Effector memory CD4-positive, alpha-beta T cell (primary cell): ENCODE measurements at regions not wholly inside any gene's neighbourhood (a gene's known extent, or its start where the extent isn't known, plus 50 kb on each side); places are given as distances from the start of the nearest gene placed in this dataset.

ENCODE experiments used
- DNase-seq, 3 donors: peaks; one replicate each; pipeline ENCODE4 v3.0.0-alpha.2; 2020
- H3K27ac ChIP-seq: 2 replicates; pipeline ENCODE4 v1.7.0; 2013; ENCODE audit warnings: mild to moderate bottlenecking, low read length, moderate library complexity; ENCODE audit not compliant: insufficient read depth, poor library complexity, severe bottlenecking
- H3K27me3 ChIP-seq: replicated peaks from 2 replicates; pipeline ENCODE4 v1.7.0; 2013; ENCODE audit warnings: mild to moderate bottlenecking, low read length; ENCODE audit not compliant: insufficient read depth, control insufficient read depth, poor library complexity, severe bottlenecking
- H3K36me3 ChIP-seq: 2 replicates; pipeline ENCODE4 v1.7.0; 2013; ENCODE audit warnings: mild to moderate bottlenecking, low read length, moderate library complexity; ENCODE audit not compliant: control insufficient read depth, insufficient read depth
- H3K4me1 ChIP-seq: 2 replicates; pipeline ENCODE4 v1.7.0; 2013; ENCODE audit warnings: low read length, mild to moderate bottlenecking; ENCODE audit not compliant: control insufficient read depth, insufficient read depth, poor library complexity, severe bottlenecking
- H3K4me3 ChIP-seq: 2 replicates; pipeline ENCODE4 v1.7.0; 2013; ENCODE audit warnings: low read length, low read depth, mild to moderate bottlenecking; ENCODE audit not compliant: insufficient read depth, poor library complexity, severe bottlenecking
- H3K9me3 ChIP-seq: 2 replicates; pipeline ENCODE4 v1.7.0; 2013; ENCODE audit warnings: mild to moderate bottlenecking, low read length, moderate library complexity; ENCODE audit not compliant: control insufficient read depth

DNA sequence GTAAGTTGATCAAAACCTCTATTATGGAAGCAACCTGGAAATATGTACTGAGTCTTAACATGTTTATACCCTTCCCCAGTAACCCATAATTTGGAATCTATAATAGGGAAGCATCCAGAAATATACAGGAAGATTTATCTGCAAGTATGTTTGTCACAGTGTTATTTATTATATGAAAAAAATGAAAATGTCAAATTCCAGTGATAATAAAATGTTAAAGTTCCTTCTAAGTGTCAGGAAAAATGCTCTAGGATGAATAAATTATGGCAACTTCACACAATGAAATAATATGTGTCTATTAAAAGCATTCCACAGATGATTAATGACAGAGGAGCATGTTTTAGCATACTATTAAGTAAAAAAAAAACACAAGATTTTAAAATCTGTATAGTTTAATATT is 202.3 kb upstream of the PRNP start:
- H3K27me3 ChIP-seq: no peaks in the 10 kb centered on the region
- no peaks in the 10 kb centered on the region for H3K36me3 ChIP-seq
- no peak overlapping the region for H3K27ac ChIP-seq
- DNase-seq: no peak
- H3K4me1 ChIP-seq: no peaks in the 10 kb centered on the region
- no peaks in the 10 kb centered on the region for H3K9me3 ChIP-seq
- no peak overlapping the region for H3K4me3 ChIP-seq

DNA sequence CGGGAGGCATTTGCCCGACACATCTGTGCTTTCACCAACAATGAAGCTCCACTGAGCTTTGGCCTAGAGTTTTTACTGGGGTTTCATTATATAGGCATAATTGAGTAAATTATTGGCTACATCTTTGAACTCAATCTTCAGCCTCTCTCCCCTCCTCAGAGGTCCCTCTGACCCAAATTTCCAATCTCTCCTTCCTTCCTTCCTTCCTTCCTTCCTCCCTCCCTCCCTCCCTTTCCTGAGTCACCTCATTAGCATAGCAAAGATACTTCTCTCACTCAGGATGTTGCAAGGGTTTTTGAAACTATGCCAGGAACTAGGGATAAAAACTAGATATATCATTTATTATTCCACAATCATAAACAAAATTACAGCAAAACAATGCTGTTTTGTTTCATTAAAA is 202.8 kb upstream of the PRNP start:
- DNase-seq: no peak
- Histone ChIP-seq H3K4me3 (no peak overlapping the region), H3K36me3 (no peaks in the 10 kb centered on the region), H3K9me3 (no peaks in the 10 kb centered on the region), H3K27me3 (no peaks in the 10 kb centered on the region), H3K4me1 (no peaks in the 10 kb centered on the region), H3K27ac (no peak overlapping the region)

DNA sequence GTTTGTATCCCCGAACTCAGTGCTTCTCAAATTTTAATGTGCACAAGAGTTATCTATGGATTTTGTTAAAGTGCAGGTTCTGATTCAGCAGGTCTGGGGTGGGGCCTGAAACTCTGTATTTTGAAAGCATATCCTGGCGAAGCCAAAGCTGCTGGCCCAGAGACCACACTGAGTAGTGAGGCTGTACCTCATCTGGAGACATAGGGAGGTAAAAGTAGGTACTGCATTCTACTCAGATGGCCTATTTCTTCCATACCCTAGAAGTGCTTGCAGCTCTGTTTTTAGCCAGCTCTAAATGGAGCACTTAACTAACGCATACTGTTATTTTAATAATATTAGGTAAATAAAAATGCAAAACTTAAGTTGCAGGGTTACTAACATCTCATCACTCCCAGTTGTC is 206.2 kb upstream of the PRNP start:
- Histone ChIP-seq H3K4me1 (no peaks in the 10 kb centered on the region), H3K36me3 (no peaks in the 10 kb centered on the region), H3K27ac (no peak overlapping the region), H3K9me3 (no peaks in the 10 kb centered on the region), H3K27me3 (no peaks in the 10 kb centered on the region), H3K4me3 (no peak overlapping the region)
- no peak for DNase-seq

DNA sequence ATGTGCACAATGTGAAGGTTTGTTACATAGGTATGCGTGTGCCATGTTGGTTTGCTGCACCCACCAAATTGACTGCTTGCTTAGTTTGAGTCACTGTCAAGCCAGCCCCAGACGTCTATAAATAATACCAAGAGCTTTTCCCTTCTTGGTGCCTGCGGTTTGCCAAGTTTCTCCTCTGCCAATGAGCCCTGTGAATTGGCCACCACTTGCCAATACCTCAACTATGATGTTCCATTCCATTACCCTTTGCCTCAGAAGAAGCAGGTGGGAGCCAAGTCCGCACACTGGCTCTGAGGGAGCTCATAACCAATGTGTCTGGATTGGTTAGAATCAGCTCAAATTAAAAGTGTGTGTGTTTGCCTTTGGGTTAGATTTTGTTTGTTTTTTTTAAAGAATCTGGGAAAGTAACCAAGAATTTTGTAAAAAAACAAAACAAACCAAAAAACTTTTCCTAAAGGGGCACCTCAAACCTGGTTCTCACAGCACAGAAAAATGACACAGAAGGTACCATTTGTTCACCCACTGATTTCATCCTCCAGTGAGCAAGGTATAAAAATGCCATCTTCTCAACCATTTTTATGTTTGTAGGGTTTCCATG is 209.3 kb upstream of the PRNP start:
- DNase-seq: no peak
- no peak overlapping the region for H3K27ac ChIP-seq
- no peak overlapping the region for H3K4me3 ChIP-seq
- H3K4me1 ChIP-seq: no peaks in the 10 kb centered on the region
- H3K36me3 ChIP-seq: no peaks in the 10 kb centered on the region
- H3K27me3 ChIP-seq: no peaks in the 10 kb centered on the region
- no peaks in the 10 kb centered on the region for H3K9me3 ChIP-seq

DNA sequence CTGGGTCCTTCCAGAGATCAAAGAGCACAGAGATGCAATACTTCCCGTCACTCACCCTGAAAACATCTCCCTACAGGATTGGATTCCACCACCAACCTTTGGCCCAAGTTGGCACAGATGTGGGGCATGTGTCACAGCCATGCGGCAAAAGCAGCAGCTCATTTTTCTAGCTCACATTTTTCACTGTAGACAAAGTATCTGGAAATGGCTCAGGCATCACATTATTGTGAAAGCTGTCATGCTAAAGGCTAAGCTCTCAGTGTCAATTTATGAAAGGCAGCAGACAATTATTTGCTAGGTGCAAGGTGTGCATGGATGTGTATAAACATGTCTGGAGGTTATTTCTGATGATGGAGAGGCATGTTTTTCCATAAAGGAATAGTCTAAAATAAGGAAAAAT is 213.3 kb upstream of the PRNP start:
- H3K9me3 ChIP-seq: no peaks in the 10 kb centered on the region
- H3K27me3 ChIP-seq: no peaks in the 10 kb centered on the region
- DNase-seq: no peak

DNA sequence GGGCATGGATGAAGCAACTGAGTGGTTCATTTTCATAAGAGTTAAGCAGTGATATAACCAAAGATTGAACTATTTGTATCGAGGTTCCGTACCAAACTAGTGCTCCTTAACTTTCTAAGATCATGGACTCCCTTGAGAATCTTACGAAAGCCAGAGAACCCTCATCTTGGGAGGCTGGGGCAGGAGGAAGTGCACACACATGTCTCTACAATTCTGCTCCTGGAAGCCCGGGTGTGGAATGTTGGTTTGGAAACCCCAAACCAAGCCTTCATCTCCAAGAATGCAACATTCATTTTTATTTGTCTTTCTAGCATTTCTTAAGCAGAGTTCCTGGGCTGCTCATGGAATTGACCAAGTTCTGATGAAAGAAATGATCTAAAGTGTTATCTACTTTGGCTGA is 215.0 kb upstream of the PRNP start:
- Histone ChIP-seq H3K27ac (no peak overlapping the region), H3K4me3 (no peak overlapping the region), H3K9me3 (no peaks in the 10 kb centered on the region), H3K36me3 (no peaks in the 10 kb centered on the region), H3K27me3 (no peaks in the 10 kb centered on the region), H3K4me1 (no peaks in the 10 kb centered on the region)
- no peak for DNase-seq

More for the DNA sequence above, 213.3 kb upstream of the PRNP start:
- Histone ChIP-seq H3K4me1 (no peaks in the 10 kb centered on the region), H3K4me3 (no peak overlapping the region), H3K36me3 (no peaks in the 10 kb centered on the region), H3K27ac (no peak overlapping the region)

DNA sequence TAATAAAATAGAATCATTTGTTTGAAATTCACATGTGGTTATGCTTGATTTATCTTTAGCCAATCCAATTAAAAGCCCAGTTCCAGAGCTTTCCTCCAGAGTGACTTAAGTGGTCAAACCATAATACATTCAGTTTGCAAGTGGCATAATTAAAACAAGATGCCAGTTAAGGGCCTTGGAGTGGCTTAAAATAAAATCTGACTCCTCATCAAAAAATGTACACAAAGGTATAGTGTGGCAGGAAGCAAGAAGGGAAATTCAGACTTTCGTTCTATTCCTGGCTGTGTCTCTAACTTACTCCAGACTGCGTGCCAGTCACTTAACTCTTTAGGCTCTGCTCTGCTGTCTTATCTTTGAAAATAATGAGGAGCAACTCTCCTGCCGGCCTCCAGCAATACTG is 215.9 kb upstream of the PRNP start:
- no peak for DNase-seq
- H3K27me3 ChIP-seq: no peaks in the 10 kb centered on the region
- H3K27ac ChIP-seq: no peak overlapping the region
- no peaks in the 10 kb centered on the region for H3K9me3 ChIP-seq
- H3K4me3 ChIP-seq: no peak overlapping the region
- no peaks in the 10 kb centered on the region for H3K36me3 ChIP-seq
- H3K4me1 ChIP-seq: no peaks in the 10 kb centered on the region

DNA sequence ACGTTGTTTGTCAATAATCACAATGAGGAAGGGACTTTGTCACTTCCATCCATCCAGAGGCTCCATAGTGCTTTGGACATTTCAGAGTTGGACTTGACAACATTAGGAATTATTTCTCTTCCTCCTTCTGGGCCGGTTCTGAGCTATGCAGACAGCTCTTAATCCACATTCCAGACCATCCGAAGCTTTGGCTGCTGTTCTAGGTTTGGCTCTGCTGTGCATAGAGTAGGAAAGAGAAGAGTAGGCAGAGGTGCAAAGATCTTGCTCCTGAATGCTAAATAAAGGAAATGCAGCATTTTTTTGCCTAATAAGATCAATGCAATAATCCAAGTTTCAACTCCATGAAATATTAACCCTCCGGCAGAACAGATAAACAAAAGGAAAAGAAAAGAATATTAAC is 216.3 kb upstream of the PRNP start:
- H3K27me3 ChIP-seq: no peaks in the 10 kb centered on the region
- H3K4me3 ChIP-seq: no peak overlapping the region
- no peaks in the 10 kb centered on the region for H3K36me3 ChIP-seq
- H3K27ac ChIP-seq: no peak overlapping the region
- no peaks in the 10 kb centered on the region for H3K9me3 ChIP-seq
- no peak for DNase-seq
- no peaks in the 10 kb centered on the region for H3K4me1 ChIP-seq

DNA sequence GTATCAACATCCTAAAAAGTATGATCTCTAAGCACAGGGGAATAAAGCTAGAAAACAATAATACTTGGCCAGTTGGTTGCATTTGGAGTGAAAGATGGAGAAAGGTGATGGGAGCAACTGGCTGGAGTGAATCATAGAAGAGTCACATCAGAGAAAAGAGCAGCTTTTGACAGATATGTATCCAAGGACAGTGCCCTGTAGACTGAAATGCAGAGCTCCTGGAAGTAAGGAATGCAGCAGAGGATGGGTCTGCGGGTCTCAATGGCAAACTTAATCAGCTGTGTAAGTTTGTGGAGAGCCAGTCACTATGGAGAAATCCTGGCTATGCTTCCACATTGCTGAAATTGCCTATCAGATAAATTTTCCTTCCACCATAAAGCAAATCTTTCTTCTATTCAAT is 218.1 kb upstream of the PRNP start:
- no peaks in the 10 kb centered on the region for H3K4me1 ChIP-seq
- H3K27ac ChIP-seq: no peak overlapping the region
- H3K9me3 ChIP-seq: no peaks in the 10 kb centered on the region
- peaks cover 5% of the 10 kb centered on the region for H3K27me3 ChIP-seq
- no peaks in the 10 kb centered on the region for H3K36me3 ChIP-seq
- H3K4me3 ChIP-seq: no peak overlapping the region
- DNase-seq: no peak

DNA sequence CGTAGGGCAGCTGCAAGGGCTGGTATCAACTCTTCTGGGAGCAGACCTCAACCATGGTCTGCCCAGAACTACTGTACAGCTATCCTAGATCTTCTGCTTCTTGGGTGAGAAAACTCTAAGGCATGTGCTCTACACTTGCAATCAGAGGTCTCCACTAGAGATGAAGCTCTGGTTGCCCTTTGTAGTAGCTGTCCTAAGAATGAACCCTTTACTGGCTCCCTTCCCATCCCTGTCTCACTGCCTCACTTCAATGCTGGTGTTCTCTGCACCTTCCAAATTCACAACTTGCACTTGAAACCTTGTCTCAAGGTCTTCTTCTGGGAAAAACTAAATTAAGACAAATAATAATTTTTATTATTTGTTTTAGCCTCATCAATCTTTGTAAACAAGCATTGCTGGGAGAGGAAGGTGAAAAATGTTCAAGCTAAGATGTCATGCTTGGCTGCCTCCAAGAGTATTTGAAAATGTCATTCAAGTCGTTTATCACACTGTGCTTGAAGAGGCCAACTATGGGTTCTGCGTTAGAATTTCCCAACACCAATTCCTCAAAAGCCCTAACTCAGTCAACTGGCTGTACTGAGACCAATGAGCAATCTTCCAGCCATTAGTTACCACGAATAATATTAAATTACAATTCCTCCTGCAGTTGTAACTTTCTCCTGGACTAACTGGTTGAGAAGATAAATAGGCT is 216.9 kb upstream of the ADRA1D start:
- H3K27me3 ChIP-seq: peaks cover 5% of the 10 kb centered on the region
- H3K4me1 ChIP-seq: no peaks in the 10 kb centered on the region
- H3K9me3 ChIP-seq: no peaks in the 10 kb centered on the region
- DNase-seq: no peak
- no peaks in the 10 kb centered on the region for H3K36me3 ChIP-seq
- no peak overlapping the region for H3K27ac ChIP-seq
- no peak overlapping the region for H3K4me3 ChIP-seq
